Endothelial cell (in vitro differentiated cells): ENCODE measurements at regions not wholly inside any gene's neighbourhood (a gene's known extent, or its start where the extent isn't known, plus 50 kb on each side); places are given as distances from the start of the nearest gene placed in this dataset.

Experiments
- DNase-seq: peaks from one replicate; pipeline ENCODE4 v3.0.0; 2021; ENCODE audit warnings: low spot score
- H3K27ac Mint-ChIP-seq: one replicate; pipeline ENCODE4 v1.8.0; 2021; ENCODE audit warnings: mixed read lengths, inconsistent platforms; ENCODE audit not compliant: unreplicated experiment
- H3K27me3 Mint-ChIP-seq: one replicate; pipeline ENCODE4 v1.8.0; 2021; ENCODE audit warnings: mild to moderate bottlenecking, moderate library complexity, mixed read lengths, inconsistent platforms; ENCODE audit not compliant: unreplicated experiment
- H3K36me3 Mint-ChIP-seq: one replicate; pipeline ENCODE4 v1.8.0; 2021; ENCODE audit warnings: mild to moderate bottlenecking, low read depth, mixed read lengths, inconsistent platforms; ENCODE audit not compliant: unreplicated experiment
- H3K4me1 Mint-ChIP-seq: one replicate; pipeline ENCODE4 v1.8.0; 2021; ENCODE audit warnings: mild to moderate bottlenecking, mixed read lengths, inconsistent platforms; ENCODE audit not compliant: unreplicated experiment
- H3K4me3 Mint-ChIP-seq: one replicate; pipeline ENCODE4 v1.8.0; 2021; ENCODE audit warnings: mild to moderate bottlenecking, mixed read lengths, inconsistent platforms; ENCODE audit not compliant: unreplicated experiment
- H3K9me3 Mint-ChIP-seq: one replicate; pipeline ENCODE4 v1.8.0; 2021; ENCODE audit warnings: mixed read lengths, inconsistent platforms; ENCODE audit not compliant: unreplicated experiment
- CTCF ChIP-seq: fragments of 200-600 bp; sonication (generic); IDR thresholded peaks from one replicate; pipeline ENCODE4 v1.5.0; 2021; ENCODE audit warnings: antibody characterized with exemption; ENCODE audit not compliant: unreplicated experiment

- H3K9me3 Mint-ChIP-seq = no peaks in the 10 kb centered on the region
- no peak for TF ChIP-seq CTCF
- DNase-seq = no peak
- H3K4me3 Mint-ChIP-seq = no peak overlapping the region
- no peak overlapping the region for H3K27ac Mint-ChIP-seq
- no peaks in the 10 kb centered on the region for H3K36me3 Mint-ChIP-seq
- no peaks in the 10 kb centered on the region for H3K4me1 Mint-ChIP-seq
- no peaks in the 10 kb centered on the region for H3K27me3 Mint-ChIP-seq
Observed at GRCh38 chr14:44271637-44272036, 235.4 kb downstream of the FSCB start.

GRCh38 chr14:44271006-44271405 is 236.1 kb downstream of the FSCB start:
- no peak for TF ChIP-seq CTCF
- H3K4me1 Mint-ChIP-seq = no peaks in the 10 kb centered on the region
- H3K36me3 Mint-ChIP-seq = no peaks in the 10 kb centered on the region
- DNase-seq = no peak
- H3K4me3 Mint-ChIP-seq = no peak overlapping the region
- no peak overlapping the region for H3K27ac Mint-ChIP-seq
- peaks cover 2% of the 10 kb centered on the region for H3K27me3 Mint-ChIP-seq
- no peaks in the 10 kb centered on the region for H3K9me3 Mint-ChIP-seq

- Mint-ChIP-seq H3K4me1 (no peaks in the 10 kb centered on the region), H3K36me3 (peaks cover 4% of the 10 kb centered on the region), H3K27me3 (peaks cover 2% of the 10 kb centered on the region), H3K27ac (no peak overlapping the region), H3K9me3 (no peaks in the 10 kb centered on the region), H3K4me3 (no peak overlapping the region)
- TF ChIP-seq CTCF = no peak
- no peak for DNase-seq
Observed at GRCh38 chr14:44265246-44265645, 241.8 kb downstream of the FSCB start.

GRCh38 chr14:44215660-44216059 is 291.4 kb downstream of the FSCB start:
- no peaks in the 10 kb centered on the region for H3K4me1 Mint-ChIP-seq
- H3K27ac Mint-ChIP-seq = no peak overlapping the region
- no peaks in the 10 kb centered on the region for H3K9me3 Mint-ChIP-seq
- H3K4me3 Mint-ChIP-seq = no peak overlapping the region
- H3K27me3 Mint-ChIP-seq = no peaks in the 10 kb centered on the region
- H3K36me3 Mint-ChIP-seq = no peaks in the 10 kb centered on the region
- DNase-seq = no peak
- TF ChIP-seq CTCF = no peak

GRCh38 chr14:44211718-44212117 is 295.4 kb downstream of the FSCB start:
- H3K27me3 Mint-ChIP-seq = no peaks in the 10 kb centered on the region
- H3K36me3 Mint-ChIP-seq = no peaks in the 10 kb centered on the region
- no peaks in the 10 kb centered on the region for H3K9me3 Mint-ChIP-seq
- H3K4me1 Mint-ChIP-seq = no peaks in the 10 kb centered on the region
- H3K27ac Mint-ChIP-seq = no peak overlapping the region
- no peak for DNase-seq
- H3K4me3 Mint-ChIP-seq = no peak overlapping the region
- TF ChIP-seq CTCF = no peak
